Right cardiac atrium (tissue), 5 donors: ENCODE measurements at regions not wholly inside any gene's neighbourhood (a gene's known extent, or its start where the extent isn't known, plus 50 kb on each side); places are given as distances from the start of the nearest gene placed in this dataset.
"Not testable (repeated sequence)": the region's sequence is repeated elsewhere in the genome, so short reads cannot be mapped to it uniquely, and the experiment has no call there.

Source experiments
- ATAC-seq, 2 donors: fragments of 200-7000 bp; cut with Tn5 transposase; one replicate each; pipeline versions ENCODE4 v1.8.0 to v1.9.1; 2020; ENCODE audit warnings: moderate library complexity in 2 of 2, mild to moderate bottlenecking in 1 of 2
- DNase-seq, 3 donors: peaks; one replicate each; pipeline ENCODE4 v3.0.0-alpha.2; 2020
- H3K27ac ChIP-seq: one replicate; pipeline ENCODE4 v1.5.1; 2013; ENCODE audit warnings: mild to moderate bottlenecking, low read length, control low read depth, moderate library complexity
- H3K27me3 ChIP-seq: one replicate; pipeline ENCODE4 v1.6.1; 2013; ENCODE audit not compliant: control insufficient read depth, insufficient read depth
- H3K4me1 ChIP-seq: one replicate; pipeline ENCODE4 v1.6.1; 2013; ENCODE audit warnings: low read length; ENCODE audit not compliant: control insufficient read depth, insufficient read depth
- H3K4me3 ChIP-seq: one replicate; pipeline ENCODE4 v1.5.1; 2013; ENCODE audit warnings: low read length, control low read depth
- H3K9me3 ChIP-seq: one replicate; pipeline ENCODE4 v1.6.1; 2013; ENCODE audit warnings: low read length; ENCODE audit not compliant: control insufficient read depth
- WGBS: extraction: QIAGEN DNeasy Blood & Tissue Kit; methylation state at CpG from one replicate; pipeline ENCODE4 v1.1.7; 2013; 5-methylcytosine and 5-hydroxymethylcytosine counted together
- intact Hi-C, 4 donors: fragments of 100-400 bp; cut with DNase I; formaldehyde crosslinking; loops; one replicate each; pipeline versions ENCODE4 v1.11.0 to v1.14.0; 2022 to 2023
- donor health status: healthy with polysubstance abuse.
- donor health status: DM: no; HTN: yes; CAD: no.
- donor health status: DM: no; HTN: no; CAD: no.
- donor health status: DM: no; HTN: yes; CAD: no; lungs with severe emphysema.
- donor health status: DM: yes; HTN: yes; CAD: no.

DNA sequence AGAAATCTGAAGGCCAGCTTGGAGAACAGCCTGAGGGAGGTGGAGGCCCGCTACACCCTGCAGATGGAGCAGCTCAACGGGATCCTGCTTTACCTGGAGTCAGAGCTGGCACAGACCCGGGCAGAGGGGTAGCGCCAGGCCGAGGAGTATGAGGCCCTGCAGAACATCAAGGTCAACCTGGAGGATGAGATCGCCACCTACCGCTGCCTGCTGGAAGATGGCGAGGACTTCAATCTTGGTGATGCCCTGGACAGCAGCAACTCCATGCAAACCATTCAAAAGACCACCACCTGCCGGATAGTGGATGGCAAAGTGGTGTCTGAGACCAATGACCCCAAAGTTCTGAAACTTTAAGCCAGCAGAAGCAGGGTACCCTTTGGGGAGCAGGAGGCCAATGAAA lies 318.4 kb downstream of the ZFHX3 start:
- 95% methylated on average over 9 of the region's 9 CpGs for WGBS

GRCh38 chr16:72728516-72728915 lies 319.4 kb downstream of the ZFHX3 start:
- DNase-seq (no peak), ATAC-seq (no peak)
- 97% methylated on average over 11 of the region's 11 CpGs for WGBS
- intact Hi-C loops: no loop called here
- H3K4me3 ChIP-seq: no peak overlapping the region
- no peaks in the 10 kb centered on the region for H3K4me1 ChIP-seq
- no peaks in the 10 kb centered on the region for H3K9me3 ChIP-seq
- no peak overlapping the region for H3K27ac ChIP-seq
- no peaks in the 10 kb centered on the region for H3K27me3 ChIP-seq

More for the DNA sequence above, 318.4 kb downstream of the ZFHX3 start:
- H3K27me3 ChIP-seq, H3K4me3 ChIP-seq, DNase-seq, intact Hi-C loops, H3K27ac ChIP-seq, H3K9me3 ChIP-seq, ATAC-seq, H3K4me1 ChIP-seq: not testable (repeated sequence)

DNA sequence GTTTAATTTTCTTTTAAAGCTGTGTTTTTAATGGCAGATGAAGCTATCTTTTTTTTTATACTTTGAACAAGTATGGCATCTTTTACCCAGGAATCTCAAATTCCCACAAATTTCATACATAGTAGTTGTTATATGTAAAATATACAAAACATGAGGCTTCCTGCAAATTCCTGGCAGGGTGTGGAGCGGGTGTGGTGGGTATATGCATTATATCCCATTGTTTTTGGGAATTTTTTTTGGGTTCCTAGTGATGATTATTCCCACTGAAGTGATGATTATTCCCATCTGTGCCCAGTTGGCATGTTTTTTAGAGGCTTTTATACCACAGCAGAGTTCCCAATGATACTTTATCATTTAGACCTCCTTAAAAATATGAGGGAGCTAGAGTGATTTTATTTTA lies 320.4 kb downstream of the ZFHX3 start:
- H3K4me1 ChIP-seq: no peaks in the 10 kb centered on the region
- no peak for DNase-seq
- intact Hi-C loops: no loop called here
- H3K27me3 ChIP-seq: no peaks in the 10 kb centered on the region
- no peak for ATAC-seq
- no peak overlapping the region for H3K27ac ChIP-seq
- 95% methylated on average over 1 of the region's 1 CpG for WGBS
- H3K4me3 ChIP-seq: no peak overlapping the region
- no peaks in the 10 kb centered on the region for H3K9me3 ChIP-seq

DNA sequence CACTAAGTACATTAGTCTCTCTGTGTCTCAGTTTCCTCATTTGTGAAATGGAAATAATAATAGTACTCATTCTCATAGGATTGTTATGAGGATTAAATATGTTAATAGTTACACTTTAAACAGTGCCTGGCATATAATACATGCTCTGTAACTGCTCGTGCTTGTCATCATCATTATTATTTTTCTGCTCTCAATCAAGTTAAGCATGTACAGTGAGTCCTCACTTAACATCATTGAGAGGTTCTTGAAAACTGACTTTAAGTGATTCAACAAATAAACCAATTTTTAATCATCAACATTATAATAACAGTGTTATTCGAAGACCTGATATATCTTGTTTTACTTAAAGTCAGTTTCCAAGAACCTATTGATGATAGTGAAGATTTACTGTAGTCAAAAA lies 322.3 kb downstream of the ZFHX3 start:
- Histone ChIP-seq H3K9me3 (no peaks in the 10 kb centered on the region), H3K27me3 (no peaks in the 10 kb centered on the region), H3K4me3 (no peak overlapping the region), H3K27ac (no peak overlapping the region), H3K4me1 (no peaks in the 10 kb centered on the region)
- 84% methylated on average over 2 of the region's 2 CpGs for WGBS
- intact Hi-C loops: no loop called here
- no peak for DNase-seq
- ATAC-seq: no peak

- Histone ChIP-seq H3K4me3 (no peak overlapping the region), H3K27me3 (no peaks in the 10 kb centered on the region), H3K27ac (no peak overlapping the region), H3K4me1 (no peaks in the 10 kb centered on the region), H3K9me3 (no peaks in the 10 kb centered on the region)
- DNase-seq (no peak), ATAC-seq (no peak)
- intact Hi-C loops: no loop called here
- 88% methylated on average over 4 of the region's 4 CpGs for WGBS
These were observed 324.1 kb downstream of the ZFHX3 start for GRCh38 chr16:72723781-72724180.

GRCh38 chr16:72722552-72722951 lies 325.4 kb downstream of the ZFHX3 start:
- DNase-seq (no peak), ATAC-seq (no peak)
- H3K9me3 ChIP-seq: no peaks in the 10 kb centered on the region
- intact Hi-C loops: no loop called here
- no peaks in the 10 kb centered on the region for H3K4me1 ChIP-seq
- no peak overlapping the region for H3K27ac ChIP-seq
- no peak overlapping the region for H3K4me3 ChIP-seq
- 74% methylated on average over 5 of the region's 5 CpGs for WGBS
- no peaks in the 10 kb centered on the region for H3K27me3 ChIP-seq

GRCh38 chr16:72721981-72722380 lies 325.9 kb downstream of the ZFHX3 start:
- H3K4me1 ChIP-seq: no peaks in the 10 kb centered on the region
- H3K27me3 ChIP-seq: no peaks in the 10 kb centered on the region
- H3K4me3 ChIP-seq: no peak overlapping the region
- no peak for ATAC-seq
- no peak for DNase-seq
- WGBS: 45% methylated on average over 4 of the region's 4 CpGs
- H3K27ac ChIP-seq: no peak overlapping the region
- no peaks in the 10 kb centered on the region for H3K9me3 ChIP-seq
- intact Hi-C loops: no loop called here

- H3K27me3 ChIP-seq: no peaks in the 10 kb centered on the region
- H3K27ac ChIP-seq: no peak overlapping the region
- intact Hi-C loops: no loop called here
- no peaks in the 10 kb centered on the region for H3K4me1 ChIP-seq
- no peak for DNase-seq
- no peak overlapping the region for H3K4me3 ChIP-seq
- WGBS: 94% methylated on average over 1 of the region's 1 CpG
- no peak for ATAC-seq
- H3K9me3 ChIP-seq: no peaks in the 10 kb centered on the region
These were observed 332.7 kb downstream of the ZFHX3 start for GRCh38 chr16:72715267-72715666.

- Histone ChIP-seq H3K4me3 (no peak overlapping the region), H3K27ac (no peak overlapping the region), H3K27me3 (no peaks in the 10 kb centered on the region), H3K4me1 (no peaks in the 10 kb centered on the region), H3K9me3 (no peaks in the 10 kb centered on the region)
- ATAC-seq (no peak), DNase-seq (no peak)
- intact Hi-C loops: no loop called here
- WGBS: 99% methylated on average over 1 of the region's 1 CpG
These were observed 336.1 kb downstream of the ZFHX3 start for GRCh38 chr16:72711823-72712222.

DNA sequence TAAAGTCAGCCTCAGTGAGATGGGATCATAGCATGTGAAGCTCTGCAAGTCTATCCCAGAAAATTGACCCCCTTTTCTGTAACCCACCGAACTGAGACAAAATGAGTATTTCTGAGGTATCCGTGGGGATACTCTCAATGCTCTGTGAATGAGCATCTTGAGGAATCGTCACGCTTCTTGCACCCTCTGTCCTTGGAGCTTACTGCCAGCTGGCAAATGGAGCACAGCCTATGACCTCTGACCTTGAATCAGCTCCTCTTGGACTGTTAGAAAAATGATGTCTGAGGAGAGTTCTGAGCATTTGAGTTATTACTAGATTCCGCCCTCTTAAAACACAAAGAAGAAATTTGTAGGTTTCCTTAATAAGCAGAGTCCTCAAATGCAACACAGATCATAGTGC lies 342.1 kb downstream of the ZFHX3 start:
- DNase-seq (no peak), ATAC-seq (no peak)
- Histone ChIP-seq H3K27ac (no peak overlapping the region), H3K4me1 (no peaks in the 10 kb centered on the region), H3K27me3 (no peaks in the 10 kb centered on the region), H3K4me3 (no peak overlapping the region), H3K9me3 (no peaks in the 10 kb centered on the region)
- 75% methylated on average over 5 of the region's 5 CpGs for WGBS
- intact Hi-C loops: no loop called here

DNA sequence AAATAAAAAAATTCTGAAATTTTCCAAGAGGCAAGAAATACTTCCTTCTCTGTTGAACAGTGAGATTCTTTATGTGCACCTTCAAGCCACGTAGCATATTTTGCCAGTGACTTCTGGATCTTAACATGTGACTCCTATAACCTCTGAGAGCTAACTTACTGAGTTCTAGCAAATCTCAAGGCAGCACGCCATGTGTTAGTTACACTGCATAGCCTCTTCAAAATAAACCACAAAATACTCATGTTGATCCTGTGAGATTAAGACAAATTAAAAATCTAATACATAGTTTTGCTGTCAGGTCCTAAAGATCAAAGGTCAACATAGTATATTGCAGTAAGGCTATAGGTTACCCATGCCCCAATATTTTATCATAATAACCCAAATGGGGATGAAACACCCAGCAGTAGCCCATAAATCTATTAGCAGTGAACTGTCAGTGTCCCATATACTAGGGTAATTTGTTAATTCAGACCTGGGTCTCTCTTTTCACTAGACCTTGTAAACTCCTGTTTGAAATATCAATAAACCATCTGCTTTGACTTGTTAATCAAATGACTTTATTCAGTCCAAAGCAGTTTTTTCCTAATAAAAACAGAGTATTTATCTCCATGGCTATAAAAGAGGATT lies 343.1 kb downstream of the ZFHX3 start:
- Histone ChIP-seq H3K4me1 (no peaks in the 10 kb centered on the region), H3K27me3 (no peaks in the 10 kb centered on the region), H3K4me3 (no peak overlapping the region), H3K27ac (no peak overlapping the region), H3K9me3 (no peaks in the 10 kb centered on the region)
- DNase-seq (no peak), ATAC-seq (no peak)
- intact Hi-C loops: no loop called here
- WGBS: 94% methylated on average over 2 of the region's 2 CpGs

DNA sequence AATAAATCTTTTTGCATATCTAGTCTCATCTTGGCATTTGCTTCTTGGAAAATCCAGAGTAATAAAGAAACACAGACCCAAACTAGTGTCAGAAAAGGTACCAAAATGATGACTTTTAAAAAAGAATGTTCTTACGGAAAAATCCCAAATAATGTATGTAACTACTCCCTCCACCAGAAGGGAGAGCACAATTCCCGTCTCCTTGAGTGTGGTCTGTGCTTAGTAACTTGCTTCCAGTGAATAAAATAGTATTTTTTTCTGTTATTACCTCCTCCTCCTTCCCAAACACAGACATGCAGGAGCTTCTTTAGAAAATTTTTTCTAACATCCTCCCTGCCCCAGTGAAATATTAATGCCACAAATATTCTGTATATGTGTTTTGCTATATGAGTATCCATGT lies 358.1 kb downstream of the ZFHX3 start:
- no peaks in the 10 kb centered on the region for H3K9me3 ChIP-seq
- intact Hi-C loops: no loop called here
- H3K4me3 ChIP-seq: no peak overlapping the region
- H3K4me1 ChIP-seq: no peaks in the 10 kb centered on the region
- ATAC-seq (no peak), DNase-seq (no peak)
- WGBS: 59% methylated on average over 2 of the region's 2 CpGs
- no peak overlapping the region for H3K27ac ChIP-seq
- H3K27me3 ChIP-seq: no peaks in the 10 kb centered on the region
